HEK293 (cell line): ENCODE measurements at regions not wholly inside any gene's neighbourhood (a gene's known extent, or its start where the extent isn't known, plus 50 kb on each side); places are given as distances from the start of the nearest gene placed in this dataset.

Experiments used
- CTCF ChIP-seq: fragments of 450-650 bp; formaldehyde crosslinking; IDR thresholded peaks from 2 replicates; pipeline ENCODE4 v1.5.1; 2016; ENCODE audit warnings: missing biosample characterization, missing genetic modification characterization
- PRDM4 ChIP-seq: fragments of 450-650 bp; formaldehyde crosslinking; IDR thresholded peaks from 2 replicates; pipeline ENCODE4 v1.5.1; 2017; ENCODE audit warnings: missing biosample characterization, missing genetic modification characterization
- TCF7L2 ChIP-seq: IDR thresholded peaks from 2 replicates; pipeline ENCODE4 v1.6.1; 2011; ENCODE audit warnings: low read depth, mild to moderate bottlenecking, inconsistent platforms, low read length, moderate library complexity, borderline replicate concordance
- ZEB2 ChIP-seq: fragments of 450-650 bp; formaldehyde crosslinking; IDR thresholded peaks from 2 replicates; pipeline ENCODE4 v1.5.1; 2016; ENCODE audit warnings: missing biosample characterization, missing genetic modification characterization

- TF ChIP-seq CTCF (tag by site-specific recombination) (no peak), PRDM4 (tag by site-specific recombination) (no peak), TCF7L2 (no peak), ZEB2 (tag by site-specific recombination) (no peak)
Measured at GRCh38 chr15:94164971-94165370, 66.4 kb upstream of the MCTP2 start.
